GM23338 (cell line): ENCODE measurements at regions not wholly inside any gene's neighbourhood (a gene's known extent, or its start where the extent isn't known, plus 50 kb on each side); places are given as distances from the start of the nearest gene placed in this dataset.

Experiments used
- ATAC-seq: fragments of 200-7000 bp; cut with Tn5 transposase; 3 replicates; pipeline ENCODE4 v1.9.1; 2020
- DNase-seq: peaks from one replicate; pipeline ENCODE4 v3.0.0-alpha.2; 2015; ENCODE audit warnings: low spot score
- H2AFZ ChIP-seq: fragments of 200-600 bp; sonication (generic); 2 replicates; pipeline ENCODE4 v1.8.0; 2016; ENCODE audit warnings: antibody characterized with exemption, mild to moderate bottlenecking, moderate library complexity
- H3F3A ChIP-seq: fragments of 200-600 bp; sonication (generic); replicated peaks from 2 replicates; pipeline ENCODE4 v1.8.0; 2017; ENCODE audit warnings: antibody characterized with exemption, mixed run types, low read depth
- H3K27ac ChIP-seq: fragments of 200-600 bp; sonication (generic); 2 replicates; pipeline ENCODE4 v1.6.1; 2016; ENCODE audit warnings: low read depth
- H3K27me3 ChIP-seq: fragments of 200-600 bp; sonication (generic); 2 replicates; pipeline ENCODE4 v1.8.0; 2016; ENCODE audit warnings: mild to moderate bottlenecking, mixed run types, moderate library complexity; ENCODE audit not compliant: insufficient read depth
- H3K36me3 ChIP-seq: fragments of 200-600 bp; sonication (generic); 2 replicates; pipeline ENCODE4 v1.8.0; 2016; ENCODE audit warnings: mild to moderate bottlenecking; ENCODE audit not compliant: insufficient read depth
- H3K4me1 ChIP-seq: fragments of 200-600 bp; sonication (generic); 2 replicates; pipeline ENCODE4 v1.8.0; 2016; ENCODE audit warnings: mild to moderate bottlenecking, moderate library complexity; ENCODE audit not compliant: insufficient read depth
- H3K4me2 ChIP-seq: fragments of 200-600 bp; sonication (generic); 2 replicates; pipeline ENCODE4 v1.7.1; 2017; ENCODE audit warnings: mixed run types
- H3K4me3 ChIP-seq: fragments of 200-600 bp; sonication (generic); 2 replicates; pipeline ENCODE4 v1.6.1; 2016; ENCODE audit warnings: mixed run types
- H3K79me2 ChIP-seq: fragments of 200-600 bp; sonication (generic); replicated peaks from 2 replicates; pipeline ENCODE4 v1.8.0; 2017; ENCODE audit warnings: mild to moderate bottlenecking; ENCODE audit not compliant: insufficient read depth
- H3K9me2 ChIP-seq: fragments of 200-600 bp; sonication (generic); 2 replicates; pipeline ENCODE4 v1.8.0; 2017; ENCODE audit not compliant: insufficient read depth
- H4K20me1 ChIP-seq: fragments of 200-600 bp; sonication (generic); replicated peaks from 2 replicates; pipeline ENCODE4 v1.8.0; 2017; ENCODE audit warnings: mild to moderate bottlenecking; ENCODE audit not compliant: insufficient read depth
- H3K27ac Mint-ChIP-seq: 2 replicates; pipeline ENCODE4 v1.8.0; 2020; ENCODE audit warnings: inconsistent platforms, mild to moderate bottlenecking, moderate library complexity, mixed read lengths
- H3K27me3 Mint-ChIP-seq: 3 replicates; pipeline ENCODE4 v1.8.0; 2022; ENCODE audit warnings: low read depth, mild to moderate bottlenecking, moderate library complexity, mixed read lengths, inconsistent platforms; ENCODE audit not compliant: insufficient read depth, poor library complexity
- H3K36me3 Mint-ChIP-seq: 3 replicates; pipeline ENCODE4 v1.8.0; 2021; ENCODE audit warnings: low read depth, mild to moderate bottlenecking, inconsistent platforms, moderate library complexity, mixed read lengths
- H3K4me1 Mint-ChIP-seq: 3 replicates; pipeline ENCODE4 v1.8.0; 2020; ENCODE audit warnings: mild to moderate bottlenecking, inconsistent platforms, mixed read lengths
- H3K4me3 Mint-ChIP-seq: 3 replicates; pipeline ENCODE4 v1.8.0; 2021; ENCODE audit warnings: moderate library complexity, mild to moderate bottlenecking, inconsistent platforms, mixed read lengths
- H3K9me3 Mint-ChIP-seq: 3 replicates; pipeline ENCODE4 v1.8.0; 2020; ENCODE audit warnings: moderate library complexity, mild to moderate bottlenecking, inconsistent platforms, mixed read lengths
- CREB1 ChIP-seq: fragments of 250-450 bp; sonication (Bioruptor Pico); IDR thresholded peaks from 2 replicates; pipeline ENCODE4 v1.5.0; 2020; ENCODE audit warnings: low read depth, mild to moderate bottlenecking, moderate library complexity
- JUNB ChIP-seq: IDR thresholded peaks from one replicate; pipeline ENCODE4 v1.6.1; 2016; ENCODE audit warnings: antibody characterized with exemption; ENCODE audit not compliant: unreplicated experiment
- ZNF114 ChIP-seq: fragments of 250-450 bp; sonication (Bioruptor Pico); IDR thresholded peaks from 2 replicates; pipeline ENCODE4 v1.5.0; 2020; ENCODE audit warnings: mild to moderate bottlenecking, moderate library complexity
- TF ChIP-seq, protein P1 (sequence below): fragments of 250-450 bp; sonication (Bioruptor Pico); IDR thresholded peaks from 2 replicates; pipeline ENCODE4 v1.5.0; 2020; ENCODE audit warnings: mild to moderate bottlenecking, moderate library complexity
- TF ChIP-seq, protein P2 (sequence below): IDR thresholded peaks from one replicate; pipeline ENCODE4 v1.6.1; 2018; ENCODE audit warnings: antibody characterized with exemption; ENCODE audit not compliant: unreplicated experiment
- TF ChIP-seq, protein P3 (sequence below): IDR thresholded peaks from 2 replicates; pipeline ENCODE4 v1.6.1; 2016; ENCODE audit warnings: antibody characterized with exemption
- TF ChIP-seq, protein P4 (sequence below), 2 experiments: fragments of 200-600 bp in 1 of 2; sonication (generic) in 1 of 2; conservative IDR thresholded peaks; 2 replicates each; pipeline versions ENCODE4 v1.5.1 to v1.6.1; 2016 to 2017; ENCODE audit warnings: antibody characterized with exemption in 2 of 2, low read depth in 2 of 2, mild to moderate bottlenecking in 2 of 2, moderate library complexity in 1 of 2

DNA sequence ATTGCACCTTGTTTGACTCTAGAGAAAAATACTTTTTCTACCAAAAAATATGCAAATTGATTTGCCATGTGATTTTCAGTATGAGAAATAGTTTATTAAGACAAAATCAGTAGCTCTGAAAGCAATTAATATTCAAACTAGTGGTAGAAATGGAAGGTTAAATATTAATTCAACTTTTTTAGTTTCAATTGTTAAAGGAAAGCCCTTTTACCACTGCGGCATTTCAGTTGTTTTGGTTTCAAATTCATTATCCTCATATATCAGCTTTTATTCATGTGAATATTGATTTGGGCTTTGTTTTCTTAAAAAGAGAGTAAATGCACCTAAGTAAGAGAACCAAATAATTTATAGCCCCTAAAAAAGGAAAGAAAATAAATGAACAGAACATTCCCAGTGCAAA lies 660.6 kb upstream of the CHD1 start (continued):
- TF ChIP-seq, protein P1, sequence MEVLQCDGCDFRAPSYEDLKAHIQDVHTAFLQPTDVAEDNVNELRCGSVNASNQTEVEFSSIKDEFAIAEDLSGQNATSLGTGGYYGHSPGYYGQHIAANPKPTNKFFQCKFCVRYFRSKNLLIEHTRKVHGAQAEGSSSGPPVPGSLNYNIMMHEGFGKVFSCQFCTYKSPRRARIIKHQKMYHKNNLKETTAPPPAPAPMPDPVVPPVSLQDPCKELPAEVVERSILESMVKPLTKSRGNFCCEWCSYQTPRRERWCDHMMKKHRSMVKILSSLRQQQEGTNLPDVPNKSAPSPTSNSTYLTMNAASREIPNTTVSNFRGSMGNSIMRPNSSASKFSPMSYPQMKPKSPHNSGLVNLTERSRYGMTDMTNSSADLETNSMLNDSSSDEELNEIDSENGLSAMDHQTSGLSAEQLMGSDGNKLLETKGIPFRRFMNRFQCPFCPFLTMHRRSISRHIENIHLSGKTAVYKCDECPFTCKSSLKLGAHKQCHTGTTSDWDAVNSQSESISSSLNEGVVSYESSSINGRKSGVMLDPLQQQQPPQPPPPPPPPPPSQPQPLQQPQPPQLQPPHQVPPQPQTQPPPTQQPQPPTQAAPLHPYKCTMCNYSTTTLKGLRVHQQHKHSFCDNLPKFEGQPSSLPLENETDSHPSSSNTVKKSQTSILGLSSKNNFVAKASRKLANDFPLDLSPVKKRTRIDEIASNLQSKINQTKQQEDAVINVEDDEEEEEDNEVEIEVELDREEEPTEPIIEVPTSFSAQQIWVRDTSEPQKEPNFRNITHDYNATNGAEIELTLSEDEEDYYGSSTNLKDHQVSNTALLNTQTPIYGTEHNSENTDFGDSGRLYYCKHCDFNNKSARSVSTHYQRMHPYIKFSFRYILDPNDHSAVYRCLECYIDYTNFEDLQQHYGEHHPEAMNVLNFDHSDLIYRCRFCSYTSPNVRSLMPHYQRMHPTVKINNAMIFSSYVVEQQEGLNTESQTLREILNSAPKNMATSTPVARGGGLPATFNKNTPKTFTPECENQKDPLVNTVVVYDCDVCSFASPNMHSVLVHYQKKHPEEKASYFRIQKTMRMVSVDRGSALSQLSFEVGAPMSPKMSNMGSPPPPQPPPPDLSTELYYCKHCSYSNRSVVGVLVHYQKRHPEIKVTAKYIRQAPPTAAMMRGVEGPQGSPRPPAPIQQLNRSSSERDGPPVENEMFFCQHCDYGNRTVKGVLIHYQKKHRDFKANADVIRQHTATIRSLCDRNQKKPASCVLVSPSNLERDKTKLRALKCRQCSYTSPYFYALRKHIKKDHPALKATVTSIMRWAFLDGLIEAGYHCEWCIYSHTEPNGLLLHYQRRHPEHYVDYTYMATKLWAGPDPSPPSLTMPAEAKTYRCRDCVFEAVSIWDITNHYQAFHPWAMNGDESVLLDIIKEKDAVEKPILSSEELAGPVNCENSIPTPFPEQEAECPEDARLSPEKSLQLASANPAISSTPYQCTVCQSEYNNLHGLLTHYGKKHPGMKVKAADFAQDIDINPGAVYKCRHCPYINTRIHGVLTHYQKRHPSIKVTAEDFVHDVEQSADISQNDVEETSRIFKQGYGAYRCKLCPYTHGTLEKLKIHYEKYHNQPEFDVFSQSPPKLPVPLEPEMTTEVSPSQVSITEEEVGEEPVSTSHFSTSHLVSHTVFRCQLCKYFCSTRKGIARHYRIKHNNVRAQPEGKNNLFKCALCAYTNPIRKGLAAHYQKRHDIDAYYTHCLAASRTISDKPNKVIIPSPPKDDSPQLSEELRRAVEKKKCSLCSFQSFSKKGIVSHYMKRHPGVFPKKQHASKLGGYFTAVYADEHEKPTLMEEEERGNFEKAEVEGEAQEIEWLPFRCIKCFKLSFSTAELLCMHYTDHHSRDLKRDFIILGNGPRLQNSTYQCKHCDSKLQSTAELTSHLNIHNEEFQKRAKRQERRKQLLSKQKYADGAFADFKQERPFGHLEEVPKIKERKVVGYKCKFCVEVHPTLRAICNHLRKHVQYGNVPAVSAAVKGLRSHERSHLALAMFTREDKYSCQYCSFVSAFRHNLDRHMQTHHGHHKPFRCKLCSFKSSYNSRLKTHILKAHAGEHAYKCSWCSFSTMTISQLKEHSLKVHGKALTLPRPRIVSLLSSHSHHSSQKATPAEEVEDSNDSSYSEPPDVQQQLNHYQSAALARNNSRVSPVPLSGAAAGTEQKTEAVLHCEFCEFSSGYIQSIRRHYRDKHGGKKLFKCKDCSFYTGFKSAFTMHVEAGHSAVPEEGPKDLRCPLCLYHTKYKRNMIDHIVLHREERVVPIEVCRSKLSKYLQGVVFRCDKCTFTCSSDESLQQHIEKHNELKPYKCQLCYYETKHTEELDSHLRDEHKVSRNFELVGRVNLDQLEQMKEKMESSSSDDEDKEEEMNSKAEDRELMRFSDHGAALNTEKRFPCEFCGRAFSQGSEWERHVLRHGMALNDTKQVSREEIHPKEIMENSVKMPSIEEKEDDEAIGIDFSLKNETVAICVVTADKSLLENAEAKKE (CRISPR knock-in tag): no peak

DNA sequence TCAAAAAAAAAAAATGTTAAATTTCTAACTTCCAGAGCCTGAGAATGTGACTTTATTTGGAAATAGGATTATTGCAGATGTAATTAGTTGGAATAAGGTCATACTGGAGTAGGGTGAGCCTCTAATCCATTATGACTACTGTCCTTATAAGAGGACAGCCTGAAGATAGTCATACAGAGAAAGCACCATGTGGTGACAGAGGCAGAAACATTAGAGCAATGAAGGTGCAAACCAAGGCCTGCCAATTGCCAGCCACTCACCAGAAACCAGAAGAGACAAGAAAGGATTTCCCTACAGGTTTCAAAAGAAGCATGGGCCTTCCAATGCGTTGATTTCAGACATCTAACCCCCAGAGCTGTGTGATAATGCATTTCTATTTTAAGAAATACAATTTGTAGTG lies 659.2 kb upstream of the CHD1 start:
- no peaks in the 10 kb centered on the region for H3F3A ChIP-seq
- TF ChIP-seq ZNF114 (CRISPR knock-in tag) (no peak), JUNB (no peak), CREB1 (CRISPR knock-in tag) (no peak)
- TF ChIP-seq, protein P2, sequence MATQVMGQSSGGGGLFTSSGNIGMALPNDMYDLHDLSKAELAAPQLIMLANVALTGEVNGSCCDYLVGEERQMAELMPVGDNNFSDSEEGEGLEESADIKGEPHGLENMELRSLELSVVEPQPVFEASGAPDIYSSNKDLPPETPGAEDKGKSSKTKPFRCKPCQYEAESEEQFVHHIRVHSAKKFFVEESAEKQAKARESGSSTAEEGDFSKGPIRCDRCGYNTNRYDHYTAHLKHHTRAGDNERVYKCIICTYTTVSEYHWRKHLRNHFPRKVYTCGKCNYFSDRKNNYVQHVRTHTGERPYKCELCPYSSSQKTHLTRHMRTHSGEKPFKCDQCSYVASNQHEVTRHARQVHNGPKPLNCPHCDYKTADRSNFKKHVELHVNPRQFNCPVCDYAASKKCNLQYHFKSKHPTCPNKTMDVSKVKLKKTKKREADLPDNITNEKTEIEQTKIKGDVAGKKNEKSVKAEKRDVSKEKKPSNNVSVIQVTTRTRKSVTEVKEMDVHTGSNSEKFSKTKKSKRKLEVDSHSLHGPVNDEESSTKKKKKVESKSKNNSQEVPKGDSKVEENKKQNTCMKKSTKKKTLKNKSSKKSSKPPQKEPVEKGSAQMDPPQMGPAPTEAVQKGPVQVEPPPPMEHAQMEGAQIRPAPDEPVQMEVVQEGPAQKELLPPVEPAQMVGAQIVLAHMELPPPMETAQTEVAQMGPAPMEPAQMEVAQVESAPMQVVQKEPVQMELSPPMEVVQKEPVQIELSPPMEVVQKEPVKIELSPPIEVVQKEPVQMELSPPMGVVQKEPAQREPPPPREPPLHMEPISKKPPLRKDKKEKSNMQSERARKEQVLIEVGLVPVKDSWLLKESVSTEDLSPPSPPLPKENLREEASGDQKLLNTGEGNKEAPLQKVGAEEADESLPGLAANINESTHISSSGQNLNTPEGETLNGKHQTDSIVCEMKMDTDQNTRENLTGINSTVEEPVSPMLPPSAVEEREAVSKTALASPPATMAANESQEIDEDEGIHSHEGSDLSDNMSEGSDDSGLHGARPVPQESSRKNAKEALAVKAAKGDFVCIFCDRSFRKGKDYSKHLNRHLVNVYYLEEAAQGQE: no peak
- TF ChIP-seq, protein P3, sequence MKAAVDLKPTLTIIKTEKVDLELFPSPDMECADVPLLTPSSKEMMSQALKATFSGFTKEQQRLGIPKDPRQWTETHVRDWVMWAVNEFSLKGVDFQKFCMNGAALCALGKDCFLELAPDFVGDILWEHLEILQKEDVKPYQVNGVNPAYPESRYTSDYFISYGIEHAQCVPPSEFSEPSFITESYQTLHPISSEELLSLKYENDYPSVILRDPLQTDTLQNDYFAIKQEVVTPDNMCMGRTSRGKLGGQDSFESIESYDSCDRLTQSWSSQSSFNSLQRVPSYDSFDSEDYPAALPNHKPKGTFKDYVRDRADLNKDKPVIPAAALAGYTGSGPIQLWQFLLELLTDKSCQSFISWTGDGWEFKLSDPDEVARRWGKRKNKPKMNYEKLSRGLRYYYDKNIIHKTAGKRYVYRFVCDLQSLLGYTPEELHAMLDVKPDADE: no peak
- TF ChIP-seq, protein P4, sequence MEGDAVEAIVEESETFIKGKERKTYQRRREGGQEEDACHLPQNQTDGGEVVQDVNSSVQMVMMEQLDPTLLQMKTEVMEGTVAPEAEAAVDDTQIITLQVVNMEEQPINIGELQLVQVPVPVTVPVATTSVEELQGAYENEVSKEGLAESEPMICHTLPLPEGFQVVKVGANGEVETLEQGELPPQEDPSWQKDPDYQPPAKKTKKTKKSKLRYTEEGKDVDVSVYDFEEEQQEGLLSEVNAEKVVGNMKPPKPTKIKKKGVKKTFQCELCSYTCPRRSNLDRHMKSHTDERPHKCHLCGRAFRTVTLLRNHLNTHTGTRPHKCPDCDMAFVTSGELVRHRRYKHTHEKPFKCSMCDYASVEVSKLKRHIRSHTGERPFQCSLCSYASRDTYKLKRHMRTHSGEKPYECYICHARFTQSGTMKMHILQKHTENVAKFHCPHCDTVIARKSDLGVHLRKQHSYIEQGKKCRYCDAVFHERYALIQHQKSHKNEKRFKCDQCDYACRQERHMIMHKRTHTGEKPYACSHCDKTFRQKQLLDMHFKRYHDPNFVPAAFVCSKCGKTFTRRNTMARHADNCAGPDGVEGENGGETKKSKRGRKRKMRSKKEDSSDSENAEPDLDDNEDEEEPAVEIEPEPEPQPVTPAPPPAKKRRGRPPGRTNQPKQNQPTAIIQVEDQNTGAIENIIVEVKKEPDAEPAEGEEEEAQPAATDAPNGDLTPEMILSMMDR (conservative IDR thresholded peaks at IDR 0.05; ENCODE audit: low read depth in 2 of 2): no peak

More for the DNA sequence above, 659.2 kb upstream of the CHD1 start:
- H3K4me3 Mint-ChIP-seq: no peak overlapping the region
- no peaks in the 10 kb centered on the region for H3K36me3 Mint-ChIP-seq
- H3K4me1 ChIP-seq: peaks cover 13% of the 10 kb centered on the region
- no peaks in the 10 kb centered on the region for H3K9me3 Mint-ChIP-seq
- H3K27me3 Mint-ChIP-seq: no peaks in the 10 kb centered on the region
- H2AFZ ChIP-seq: no peak overlapping the region
- H3K79me2 ChIP-seq: no peaks in the 10 kb centered on the region
- no peak overlapping the region for H3K27ac ChIP-seq
- no peaks in the 10 kb centered on the region for H3K27me3 ChIP-seq
- H3K4me1 Mint-ChIP-seq: peaks cover 13% of the 10 kb centered on the region
- H3K36me3 ChIP-seq: no peaks in the 10 kb centered on the region
- H3K4me2 ChIP-seq: no peak overlapping the region
- no peaks in the 10 kb centered on the region for H3K9me2 ChIP-seq
- H3K27ac Mint-ChIP-seq: no peak overlapping the region
- H4K20me1 ChIP-seq: no peaks in the 10 kb centered on the region
- no peak for ATAC-seq
- DNase-seq: no peak
- no peak overlapping the region for H3K4me3 ChIP-seq
